Esophagus muscularis mucosa (tissue), 4 donors: ENCODE measurements at regions not wholly inside any gene's neighbourhood (a gene's known extent, or its start where the extent isn't known, plus 50 kb on each side); places are given as distances from the start of the nearest gene placed in this dataset.
"Not testable (repeated sequence)": the region's sequence is repeated elsewhere in the genome, so short reads cannot be mapped to it uniquely, and the experiment has no call there.

Experiments used
- EP300 ChIP-seq: sonication (generic); formaldehyde crosslinking; IDR thresholded peaks from one replicate; pipeline ENCODE4 v1.6.1; 2017; ENCODE audit warnings: antibody characterized with exemption
- POLR2A ChIP-seq: fragments of 450-650 bp; IDR thresholded peaks from one replicate; pipeline ENCODE4 v1.6.1; 2017; ENCODE audit warnings: antibody characterized with exemption, moderate library complexity, mild to moderate bottlenecking, low read depth
- POLR2AphosphoS5 ChIP-seq, 2 donors: sonication (generic); formaldehyde crosslinking; IDR thresholded peaks; one replicate each; pipeline ENCODE4 v1.6.1; 2017; ENCODE audit warnings: antibody characterized with exemption in 2 of 2
- TF ChIP-seq, protein P1 (sequence below), 3 experiments: fragments of 200-600 bp in 2 of 3; fragments of 450-650 bp in 1 of 3; sonication (generic) in 2 of 3; IDR thresholded peaks; one replicate each; pipeline ENCODE4 v1.5.1; 2017 to 2019; ENCODE audit warnings: antibody characterized with exemption in 3 of 3, mild to moderate bottlenecking in 2 of 3, moderate library complexity in 1 of 3

DNA sequence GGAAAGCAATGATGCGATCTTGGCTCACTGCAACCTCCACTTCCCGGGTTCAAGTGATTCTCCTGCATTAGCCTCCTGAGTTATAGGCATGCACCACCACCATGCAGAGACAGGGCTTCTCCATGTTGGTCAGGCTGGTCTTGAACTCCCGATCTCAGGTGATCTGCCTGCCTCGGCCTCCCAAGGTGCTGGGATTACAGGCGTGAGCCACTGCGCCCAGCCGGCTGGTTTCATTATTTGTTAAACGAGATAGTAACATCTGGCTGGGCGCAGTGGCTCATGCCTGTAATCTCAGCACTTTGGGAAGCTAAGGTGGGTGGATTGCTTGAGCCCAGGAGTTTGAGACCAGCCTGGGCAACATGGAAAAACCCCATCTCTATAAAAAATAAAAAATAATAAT, 86.1 kb downstream of the XRCC2 start:
- TF ChIP-seq, protein P1, sequence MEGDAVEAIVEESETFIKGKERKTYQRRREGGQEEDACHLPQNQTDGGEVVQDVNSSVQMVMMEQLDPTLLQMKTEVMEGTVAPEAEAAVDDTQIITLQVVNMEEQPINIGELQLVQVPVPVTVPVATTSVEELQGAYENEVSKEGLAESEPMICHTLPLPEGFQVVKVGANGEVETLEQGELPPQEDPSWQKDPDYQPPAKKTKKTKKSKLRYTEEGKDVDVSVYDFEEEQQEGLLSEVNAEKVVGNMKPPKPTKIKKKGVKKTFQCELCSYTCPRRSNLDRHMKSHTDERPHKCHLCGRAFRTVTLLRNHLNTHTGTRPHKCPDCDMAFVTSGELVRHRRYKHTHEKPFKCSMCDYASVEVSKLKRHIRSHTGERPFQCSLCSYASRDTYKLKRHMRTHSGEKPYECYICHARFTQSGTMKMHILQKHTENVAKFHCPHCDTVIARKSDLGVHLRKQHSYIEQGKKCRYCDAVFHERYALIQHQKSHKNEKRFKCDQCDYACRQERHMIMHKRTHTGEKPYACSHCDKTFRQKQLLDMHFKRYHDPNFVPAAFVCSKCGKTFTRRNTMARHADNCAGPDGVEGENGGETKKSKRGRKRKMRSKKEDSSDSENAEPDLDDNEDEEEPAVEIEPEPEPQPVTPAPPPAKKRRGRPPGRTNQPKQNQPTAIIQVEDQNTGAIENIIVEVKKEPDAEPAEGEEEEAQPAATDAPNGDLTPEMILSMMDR (IDR thresholded peaks at IDR 0.05): not testable (repeated sequence)
- not testable (repeated sequence) for TF ChIP-seq POLR2AphosphoS5 (IDR thresholded peaks at IDR 0.05); POLR2A; EP300
